T1000 (cell line): ENCODE measurements at regions not wholly inside any gene's neighbourhood (a gene's known extent, or its start where the extent isn't known, plus 50 kb on each side); places are given as distances from the start of the nearest gene placed in this dataset.

Experiments
- DNase-seq: peaks from one replicate; lab custom pipeline; 2025; ENCODE audit warnings: mixed read lengths; lab: John Stamatoyannopoulos, UW

- no peak for DNase-seq
Observed at GRCh38 chr3:5428607-5429516, 241.4 kb downstream of the EDEM1 start.

GRCh38 chr3:5429517-5429890 is 242.0 kb downstream of the EDEM1 start:
- DNase-seq: no peak

- DNase-seq: no peak
Observed at GRCh38 chr3:5430701-5431100, 243.2 kb downstream of the EDEM1 start.

- DNase-seq: no peak
Observed at GRCh38 chr3:5431146-5431545, 243.6 kb downstream of the EDEM1 start.

GRCh38 chr3:5431811-5432378 is 244.4 kb downstream of the EDEM1 start:
- no peak for DNase-seq

GRCh38 chr3:5437296-5437782 is 249.8 kb downstream of the EDEM1 start:
- no peak for DNase-seq

GRCh38 chr3:5437783-5438323 is 250.3 kb downstream of the EDEM1 start:
- no peak for DNase-seq

GRCh38 chr3:5441401-5441800 is 253.9 kb downstream of the EDEM1 start:
- no peak for DNase-seq

GRCh38 chr3:5442106-5442785 is 254.7 kb downstream of the EDEM1 start:
- DNase-seq: no peak

GRCh38 chr3:5442786-5443138 is 255.3 kb downstream of the EDEM1 start:
- no peak for DNase-seq

GRCh38 chr3:5444253-5444652 is 256.7 kb downstream of the EDEM1 start:
- DNase-seq: no peak

- DNase-seq: no peak
Observed at GRCh38 chr3:5445676-5446201, 258.2 kb downstream of the EDEM1 start.

GRCh38 chr3:5448246-5448645 is 260.7 kb downstream of the EDEM1 start:
- DNase-seq: no peak

- DNase-seq: no peak
Observed at GRCh38 chr3:5448816-5449215, 261.3 kb downstream of the EDEM1 start.

GRCh38 chr3:5456199-5456598 is 268.7 kb downstream of the EDEM1 start:
- DNase-seq: no peak

- no peak for DNase-seq
Observed at GRCh38 chr3:5458526-5458925, 271.0 kb downstream of the EDEM1 start.

GRCh38 chr3:5462086-5462485 is 274.6 kb downstream of the EDEM1 start:
- no peak for DNase-seq

GRCh38 chr3:5463991-5464390 is 276.5 kb downstream of the EDEM1 start:
- no peak for DNase-seq

GRCh38 chr3:5464649-5465048 is 277.1 kb downstream of the EDEM1 start:
- no peak for DNase-seq

GRCh38 chr3:5465183-5465582 is 277.7 kb downstream of the EDEM1 start:
- no peak for DNase-seq

GRCh38 chr3:5466065-5466464 is 278.6 kb downstream of the EDEM1 start:
- DNase-seq: no peak

GRCh38 chr3:5466717-5467116 is 279.2 kb downstream of the EDEM1 start:
- DNase-seq: no peak
